Right lobe of liver (tissue), 6 donors: ENCODE measurements at regions not wholly inside any gene's neighbourhood (a gene's known extent, or its start where the extent isn't known, plus 50 kb on each side); places are given as distances from the start of the nearest gene placed in this dataset.

Experiments
- ATAC-seq, 4 donors: fragments of 200-7000 bp; cut with Tn5 transposase; one replicate each; pipeline ENCODE4 v1.9.1; 2020; ENCODE audit warnings: mild to moderate bottlenecking in 4 of 4, moderate library complexity in 4 of 4
- DNase-seq, 3 donors: peaks; one replicate each; pipeline ENCODE4 v3.0.0-alpha.2; 2020
- H3K27ac ChIP-seq, 3 donors: fragments of 200-600 bp; one replicate each; pipeline ENCODE4 v1.8.0; 2022
- H3K27me3 ChIP-seq, 2 donors: fragments of 200-600 bp; one replicate each; pipeline ENCODE4 v1.8.0; 2022
- H3K36me3 ChIP-seq, 4 donors: fragments of 200-600 bp; sonication (generic) in 1 of 4; one replicate each; pipeline versions ENCODE4 v1.5.1 to v1.8.0; 2017 to 2022; ENCODE audit warnings: control low read depth in 1 of 4
- H3K4me1 ChIP-seq, 4 donors: fragments of 200-600 bp; sonication (generic) in 1 of 4; one replicate each; pipeline versions ENCODE4 v1.5.1 to v1.8.0; 2017 to 2022; ENCODE audit warnings: control low read depth in 1 of 4
- H3K4me3 ChIP-seq, 3 donors: fragments of 200-600 bp; one replicate each; pipeline ENCODE4 v1.8.0; 2022
- H3K9me3 ChIP-seq, 4 donors: fragments of 200-600 bp; sonication (generic) in 1 of 4; one replicate each; pipeline versions ENCODE4 v1.5.1 to v1.8.0; 2017 to 2022; ENCODE audit warnings: control low read depth in 1 of 4
- CTCF ChIP-seq, 4 donors: fragments of 200-600 bp in 3 of 4; fragments of 450-650 bp in 1 of 4; IDR thresholded peaks; one replicate each; pipeline versions ENCODE4 v1.5.1 to v1.8.0; 2016 to 2022; ENCODE audit warnings: antibody characterized with exemption in 4 of 4, mild to moderate bottlenecking in 2 of 4
- POLR2A ChIP-seq: fragments of 450-650 bp; IDR thresholded peaks from one replicate; pipeline ENCODE4 v1.6.1; 2017; ENCODE audit warnings: antibody characterized with exemption, mild to moderate bottlenecking
- WGBS: methylation state at CpG from one replicate; pipeline ENCODE4 v1.1.6; 2018; ENCODE audit warnings: low coverage, low lambda C conversion rate; ENCODE audit not compliant: insufficient coverage; ENCODE audit errors: missing lambda C conversion rate; 5-methylcytosine and 5-hydroxymethylcytosine counted together
- intact Hi-C, 2 donors: fragments of 100-400 bp; cut with DNase I; formaldehyde crosslinking; loops; one replicate each; pipeline versions ENCODE4 v1.11.2 to v1.14.1; 2022
- donor health status: DM: no; HTN: yes; CAD: no.
- donor health status: DM: no; HTN: no; CAD: no.
- donor health status: DM: no; HTN: no; CAD: no.
- donor health status: DM: no; HTN: yes; CAD: no.
- donor health status: DM: no; HTN: yes; CAD: no.

- H3K4me1 ChIP-seq = no peaks in the 10 kb centered on the region
- ATAC-seq = no peak
- no peaks in the 10 kb centered on the region for H3K9me3 ChIP-seq
- no peak overlapping the region for H3K4me3 ChIP-seq
- no peaks in the 10 kb centered on the region for H3K36me3 ChIP-seq
- 80% methylated on average over 5 of the region's 5 CpGs for WGBS
- no peak for DNase-seq
- no peak overlapping the region for H3K27ac ChIP-seq
- TF ChIP-seq POLR2A (no peak), CTCF (IDR thresholded peaks at IDR 0.05) (no peak)
- H3K27me3 ChIP-seq = no peaks in the 10 kb centered on the region
- intact Hi-C loops = no loop called here
Measured at GRCh38 chr5:7105358-7105757, 290.6 kb upstream of the ADCY2 start.

- no peak for DNase-seq
- Histone ChIP-seq H3K4me1 (no peaks in the 10 kb centered on the region), H3K27ac (no peak overlapping the region), H3K9me3 (peaks cover 0 to 4% (median 0%) of the 10 kb centered on the region in 4 donors), H3K27me3 (no peaks in the 10 kb centered on the region), H3K4me3 (no peak overlapping the region), H3K36me3 (no peaks in the 10 kb centered on the region)
- ATAC-seq = no peak
- intact Hi-C loops = no loop called here
- no peak for TF ChIP-seq CTCF (IDR thresholded peaks at IDR 0.05)
- no peak for TF ChIP-seq POLR2A
- WGBS = 64% methylated on average over 6 of the region's 6 CpGs
Measured at GRCh38 chr5:7117961-7118360, 278.0 kb upstream of the ADCY2 start.

- 44% methylated on average over 4 of the region's 4 CpGs for WGBS
Measured at GRCh38 chr5:7131680-7132079, 264.3 kb upstream of the ADCY2 start.

GRCh38 chr5:7146886-7147285, 249.1 kb upstream of the ADCY2 start:
- WGBS = 42% methylated on average over 1 of the region's 1 CpG
- Histone ChIP-seq H3K36me3 (no peaks in the 10 kb centered on the region), H3K27me3 (no peaks in the 10 kb centered on the region), H3K4me3 (no peak overlapping the region), H3K9me3 (no peaks in the 10 kb centered on the region), H3K27ac (no peak overlapping the region), H3K4me1 (no peaks in the 10 kb centered on the region)
- intact Hi-C loops = no loop called here
- TF ChIP-seq POLR2A (no peak), CTCF (IDR thresholded peaks at IDR 0.05) (no peak)
- ATAC-seq (no peak), DNase-seq (no peak)

More at GRCh38 chr5:7131680-7132079, 264.3 kb upstream of the ADCY2 start:
- intact Hi-C loops = no loop called here
- H3K4me3 ChIP-seq = no peak overlapping the region
- no peak for ATAC-seq
- H3K27ac ChIP-seq = no peak overlapping the region
- no peaks in the 10 kb centered on the region for H3K36me3 ChIP-seq
- no peak for TF ChIP-seq CTCF (IDR thresholded peaks at IDR 0.05)
- no peak for TF ChIP-seq POLR2A
- no peaks in the 10 kb centered on the region for H3K9me3 ChIP-seq
- DNase-seq = no peak
- no peaks in the 10 kb centered on the region for H3K4me1 ChIP-seq
- no peaks in the 10 kb centered on the region for H3K27me3 ChIP-seq

- intact Hi-C loops = no loop called here
- ATAC-seq = no peak
- H3K4me1 ChIP-seq = no peaks in the 10 kb centered on the region
- H3K27me3 ChIP-seq = no peaks in the 10 kb centered on the region
- DNase-seq = no peak
- H3K36me3 ChIP-seq = no peaks in the 10 kb centered on the region
- TF ChIP-seq POLR2A (no peak), CTCF (IDR thresholded peaks at IDR 0.05) (no peak)
- no peak overlapping the region for H3K27ac ChIP-seq
- H3K9me3 ChIP-seq = peaks cover 0 to 3% (median 0%) of the 10 kb centered on the region in 4 donors
- no peak overlapping the region for H3K4me3 ChIP-seq
Measured at GRCh38 chr5:7157083-7157482, 238.9 kb upstream of the ADCY2 start.
